Cardiac septum (tissue), 1 donor: ENCODE measurements at regions not wholly inside any gene's neighbourhood (a gene's known extent, or its start where the extent isn't known, plus 50 kb on each side); places are given as distances from the start of the nearest gene placed in this dataset.
"Not testable (repeated sequence)": the region's sequence is repeated elsewhere in the genome, so short reads cannot be mapped to it uniquely, and the experiment has no call there.

Experiments
- DNase-seq: peaks from one replicate; pipeline ENCODE4 v3.0.0-alpha.2; 2020; ENCODE audit warnings: low spot score
- intact Hi-C: fragments of 100-400 bp; cut with DNase I; formaldehyde crosslinking; loops from one replicate; pipeline ENCODE4 v1.14.0; 2022
- donor health status: DM: no; HTN: no; CAD: no.

GRCh38 chr9:108259917-108260675 is 595.7 kb downstream of the ACTL7B start:
- DNase-seq = no peak
- intact Hi-C loops = no loop called here

GRCh38 chr9:108258640-108259039 is 597.1 kb downstream of the ACTL7B start:
- no peak for DNase-seq
- intact Hi-C loops = no loop called here

- DNase-seq = no peak
- intact Hi-C loops = no loop called here
Observed at GRCh38 chr9:108257382-108257781, 598.4 kb downstream of the ACTL7B start.

- no peak for DNase-seq
- intact Hi-C loops = no loop called here
Observed at GRCh38 chr9:108254236-108254635, 601.5 kb downstream of the ACTL7B start.

- DNase-seq, intact Hi-C loops: not testable (repeated sequence)
Observed at GRCh38 chr9:108247391-108247790, 608.4 kb downstream of the ACTL7B start.

GRCh38 chr9:108245901-108246300 is 609.9 kb downstream of the ACTL7B start:
- no peak for DNase-seq
- intact Hi-C loops = no loop called here

- intact Hi-C loops = no loop called here
- no peak for DNase-seq
Observed at GRCh38 chr9:108245331-108245730, 610.5 kb downstream of the ACTL7B start.

GRCh38 chr9:108244686-108245085 is 611.1 kb downstream of the ACTL7B start:
- no peak for DNase-seq
- intact Hi-C loops = no loop called here

- intact Hi-C loops = no loop called here
- no peak for DNase-seq
Observed at GRCh38 chr9:108241384-108242073, 614.3 kb downstream of the ACTL7B start.

GRCh38 chr9:108239696-108240321 is 616.0 kb downstream of the ACTL7B start:
- intact Hi-C loops = no loop called here
- no peak for DNase-seq

GRCh38 chr9:108235609-108236008 is 620.2 kb downstream of the ACTL7B start:
- no peak for DNase-seq
- intact Hi-C loops = no loop called here

- intact Hi-C loops = no loop called here
- DNase-seq = no peak
Observed at GRCh38 chr9:108234811-108235210, 621.0 kb downstream of the ACTL7B start.

GRCh38 chr9:108225149-108225800 is 630.5 kb downstream of the ACTL7B start:
- intact Hi-C loops = no loop called here
- DNase-seq = no peak

- DNase-seq = no peak
Observed at GRCh38 chr9:108224716-108225115, 631.1 kb downstream of the ACTL7B start.

GRCh38 chr9:108219664-108220063 is 636.1 kb downstream of the ACTL7B start:
- DNase-seq = no peak
- intact Hi-C loops = no loop called here

More at GRCh38 chr9:108224716-108225115, 631.1 kb downstream of the ACTL7B start:
- intact Hi-C loops = no loop called here

- DNase-seq = no peak
Observed at GRCh38 chr9:108217431-108218349, 638.1 kb downstream of the ACTL7B start.

GRCh38 chr9:108213511-108213910 is 642.3 kb downstream of the ACTL7B start:
- intact Hi-C loops = no loop called here
- DNase-seq = no peak

More at GRCh38 chr9:108217431-108218349, 638.1 kb downstream of the ACTL7B start:
- intact Hi-C loops = no loop called here

- no peak for DNase-seq
- intact Hi-C loops = no loop called here
Observed at GRCh38 chr9:108212184-108212583, 643.6 kb downstream of the ACTL7B start.

GRCh38 chr9:108211411-108211955 is 644.3 kb downstream of the ACTL7B start:
- intact Hi-C loops = no loop called here
- no peak for DNase-seq
